HL-60 (cell line): ENCODE measurements at regions not wholly inside any gene's neighbourhood (a gene's known extent, or its start where the extent isn't known, plus 50 kb on each side); places are given as distances from the start of the nearest gene placed in this dataset.

Experiments
- DNase-seq, 2 experiments: peaks; one replicate each; pipeline ENCODE4 v3.0.0-alpha.2; 2010 to 2020; ENCODE audit warnings: low read depth in 1 of 2, low spot score in 1 of 2
- H3K27ac ChIP-seq: fragments of 250-450 bp; sonication (Bioruptor Pico); replicated peaks from 2 replicates; pipeline ENCODE4 v1.5.1; 2020; ENCODE audit warnings: mild to moderate bottlenecking, moderate library complexity
- H3K27me3 ChIP-seq: fragments of 250-450 bp; sonication (Bioruptor Pico); 2 replicates; pipeline ENCODE4 v1.5.1; 2021; ENCODE audit warnings: mild to moderate bottlenecking, moderate library complexity; ENCODE audit not compliant: insufficient read depth, poor library complexity, severe bottlenecking
- H3K4me3 ChIP-seq: replicated peaks from 2 replicates; pipeline ENCODE4 v1.5.1; 2011; ENCODE audit warnings: mild to moderate bottlenecking, control low read depth, low read length; ENCODE audit not compliant: insufficient read depth
- CTCF ChIP-seq: IDR thresholded peaks from one replicate; pipeline ENCODE4 v1.5.1; 2011; ENCODE audit warnings: low read length, control low read depth, inconsistent platforms; ENCODE audit not compliant: insufficient read depth
- GABPA ChIP-seq: IDR thresholded peaks from 2 replicates; pipeline ENCODE4 v1.6.1; 2012; ENCODE audit warnings: low read depth
- POLR2AphosphoS5 ChIP-seq: IDR thresholded peaks from 2 replicates; pipeline ENCODE4 v1.6.1; 2012; ENCODE audit warnings: low read depth
- REST ChIP-seq: IDR thresholded peaks from 2 replicates; pipeline ENCODE4 v1.6.1; 2012; ENCODE audit warnings: low read depth; ENCODE audit not compliant: insufficient replicate concordance
- SPI1 ChIP-seq: IDR thresholded peaks from 2 replicates; pipeline ENCODE4 v1.6.1; 2012; ENCODE audit warnings: low read depth, mild to moderate bottlenecking, borderline replicate concordance

- Histone ChIP-seq H3K4me3 (no peak overlapping the region), H3K27me3 (no peaks in the 10 kb centered on the region), H3K27ac (no peak overlapping the region)
- DNase-seq = no peak
- TF ChIP-seq REST = no peak
These were observed 373.8 kb upstream of the PROK2 start for GRCh38 chr3:72158639-72159326.

GRCh38 chr3:72157748-72158638 lies 373.0 kb upstream of the PROK2 start:
- no peak overlapping the region for H3K27ac ChIP-seq
- H3K4me3 ChIP-seq = no peak overlapping the region
- no peak for TF ChIP-seq SPI1
- no peak for TF ChIP-seq POLR2AphosphoS5
- TF ChIP-seq GABPA = no peak
- no peak for TF ChIP-seq CTCF
- no peak for TF ChIP-seq REST
- no peak for DNase-seq
- no peaks in the 10 kb centered on the region for H3K27me3 ChIP-seq

GRCh38 chr3:72155391-72156064 lies 370.6 kb upstream of the PROK2 start:
- Histone ChIP-seq H3K27me3 (no peaks in the 10 kb centered on the region), H3K4me3 (no peak overlapping the region), H3K27ac (no peak overlapping the region)
- no peak for TF ChIP-seq GABPA
- TF ChIP-seq POLR2AphosphoS5 = no peak
- no peak for TF ChIP-seq CTCF
- no peak for TF ChIP-seq SPI1
- no peak for TF ChIP-seq REST
- DNase-seq = no peak
